ENCODE measurements at regions not wholly inside any gene's neighbourhood (a gene's known extent, or its start where the extent isn't known, plus 50 kb on each side); places are given as distances from the start of the nearest gene placed in this dataset.

GRCh38 chr15:80323285-80323684, 71.3 kb upstream of the CTXND1 start:
- no peak for ATAC-seq
- TF ChIP-seq CBFB (CRISPR knock-in tag; IDR thresholded peaks at IDR 0.05; ENCODE audit: low read depth): no peak
- TF ChIP-seq GABPB1 (CRISPR knock-in tag; IDR thresholded peaks at IDR 0.05): no peak
- TF ChIP-seq SMAD3 (CRISPR knock-in tag; IDR thresholded peaks at IDR 0.05; ENCODE audit: borderline replicate concordance): no peak
- TF ChIP-seq NR1H2 (CRISPR knock-in tag; IDR thresholded peaks at IDR 0.05): no peak
- no peak for TF ChIP-seq CTCF (IDR thresholded peaks at IDR 0.05)
- TF ChIP-seq PRRX2 (CRISPR knock-in tag; IDR thresholded peaks at IDR 0.05): no peak
- TF ChIP-seq ZNF121 (CRISPR knock-in tag; IDR thresholded peaks at IDR 0.05): no peak
- no peak for TF ChIP-seq JUN (CRISPR knock-in tag; IDR thresholded peaks at IDR 0.05)
- TF ChIP-seq USF2 (CRISPR knock-in tag; IDR thresholded peaks at IDR 0.05): no peak
- no peak for TF ChIP-seq ARID4B (CRISPR knock-in tag; IDR thresholded peaks at IDR 0.05; ENCODE audit: borderline replicate concordance)
- TF ChIP-seq NFYB (CRISPR knock-in tag; conservative IDR thresholded peaks at IDR 0.05; ENCODE audit: low read depth): no peak
- no peak for TF ChIP-seq CDX4 (CRISPR knock-in tag; IDR thresholded peaks at IDR 0.05; ENCODE audit: borderline replicate concordance)
- no peak for TF ChIP-seq IRF2 (CRISPR knock-in tag; IDR thresholded peaks at IDR 0.05; ENCODE audit: borderline replicate concordance, low read depth)
- no peak for TF ChIP-seq ZNF219 (CRISPR knock-in tag; IDR thresholded peaks at IDR 0.05; ENCODE audit: borderline replicate concordance)
- no peak for TF ChIP-seq ZNF263 (CRISPR knock-in tag; IDR thresholded peaks at IDR 0.05; ENCODE audit: low read depth)
- POLR2A ChIA-PET: no interaction called here
- Mint-ChIP-seq H3K4me3 (no peak overlapping the region), H3K36me3 (peaks cover 21% of the 10 kb centered on the region), H3K9me3 (peaks cover 33% of the 10 kb centered on the region), H3K4me1 (no peaks in the 10 kb centered on the region), H3K27me3 (ENCODE audit: low read depth) (no peaks in the 10 kb centered on the region; the same call in 1 of the 2 replicates), H3K27ac (no peak overlapping the region)
- DNase-seq (ENCODE audit: low spot score): no peak
- CTCF ChIA-PET: no interaction called here

GRCh38 chr15:80324545-80325080, 72.6 kb upstream of the CTXND1 start:
- no peak for DNase-seq (ENCODE audit: low spot score)
- Mint-ChIP-seq H3K27ac (no peak overlapping the region), H3K36me3 (peaks cover 21% of the 10 kb centered on the region), H3K4me3 (no peak overlapping the region), H3K9me3 (peaks cover 35% of the 10 kb centered on the region), H3K27me3 (ENCODE audit: low read depth) (no peaks in the 10 kb centered on the region; the same call in 1 of the 2 replicates), H3K4me1 (no peaks in the 10 kb centered on the region)
- no peak for ATAC-seq
- POLR2A ChIA-PET: no interaction called here
- CTCF ChIA-PET: no interaction called here
- TF ChIP-seq TEAD1 (CRISPR knock-in tag; IDR thresholded peaks at IDR 0.05) (no peak), NFE2L1 (CRISPR knock-in tag; IDR thresholded peaks at IDR 0.05) (no peak), ZBTB43 (CRISPR knock-in tag; IDR thresholded peaks at IDR 0.05) (no peak), HMGXB4 (CRISPR knock-in tag; IDR thresholded peaks at IDR 0.05) (no peak), FOXJ3 (CRISPR knock-in tag; IDR thresholded peaks at IDR 0.05; ENCODE audit: borderline replicate concordance) (no peak), ZNF138 (CRISPR knock-in tag; conservative IDR thresholded peaks at IDR 0.05) (no peak), ATF2 (CRISPR knock-in tag; IDR thresholded peaks at IDR 0.05; ENCODE audit: borderline replicate concordance, low read depth) (no peak), SOX15 (CRISPR knock-in tag; IDR thresholded peaks at IDR 0.05) (no peak), OVOL2 (CRISPR knock-in tag; IDR thresholded peaks at IDR 0.05; ENCODE audit: borderline replicate concordance) (no peak), NR2C2 (CRISPR knock-in tag; IDR thresholded peaks at IDR 0.05) (no peak)

Data from WTC11 (cell line).